ENCODE measurements at regions not wholly inside any gene's neighbourhood (a gene's known extent, or its start where the extent isn't known, plus 50 kb on each side); places are given as distances from the start of the nearest gene placed in this dataset.

DNA sequence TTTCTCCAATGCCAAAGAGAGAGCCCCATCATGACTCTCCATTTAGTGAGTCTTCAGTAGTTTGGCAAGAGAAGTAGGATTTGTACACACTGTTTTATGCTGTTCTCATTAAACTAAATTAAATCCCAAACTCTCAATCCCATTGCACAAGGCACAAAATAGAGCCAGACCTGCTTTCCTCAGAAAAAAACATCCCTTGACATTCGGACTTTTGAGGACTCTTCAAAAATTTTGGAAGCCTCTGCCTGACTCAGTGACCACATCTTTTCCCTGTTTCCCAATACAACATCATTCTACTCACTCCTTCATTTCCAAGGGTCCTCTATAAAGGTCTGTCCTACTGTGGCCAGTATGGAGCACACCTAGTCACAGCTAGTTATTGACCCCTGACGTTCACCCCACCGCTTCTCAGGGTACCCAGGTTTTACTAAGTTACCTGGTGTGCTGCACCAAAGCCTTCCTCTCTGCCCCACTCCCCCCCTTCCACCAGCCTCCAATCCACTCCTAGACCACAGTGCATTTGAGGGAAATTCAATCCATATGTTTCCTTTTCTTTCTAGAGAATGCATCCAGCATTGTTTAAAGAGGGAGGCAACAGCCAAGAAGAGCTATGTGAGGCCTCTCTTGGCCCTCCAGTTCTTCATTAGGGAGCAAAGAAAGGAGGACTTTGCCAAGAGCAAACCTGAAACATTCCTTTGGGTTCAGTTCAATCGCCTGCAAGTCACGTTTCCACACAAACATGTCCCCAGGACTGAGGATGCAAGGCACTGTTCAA is 428.7 kb downstream of the PLPP3 start (continued):
- TF ChIP-seq, protein P1, sequence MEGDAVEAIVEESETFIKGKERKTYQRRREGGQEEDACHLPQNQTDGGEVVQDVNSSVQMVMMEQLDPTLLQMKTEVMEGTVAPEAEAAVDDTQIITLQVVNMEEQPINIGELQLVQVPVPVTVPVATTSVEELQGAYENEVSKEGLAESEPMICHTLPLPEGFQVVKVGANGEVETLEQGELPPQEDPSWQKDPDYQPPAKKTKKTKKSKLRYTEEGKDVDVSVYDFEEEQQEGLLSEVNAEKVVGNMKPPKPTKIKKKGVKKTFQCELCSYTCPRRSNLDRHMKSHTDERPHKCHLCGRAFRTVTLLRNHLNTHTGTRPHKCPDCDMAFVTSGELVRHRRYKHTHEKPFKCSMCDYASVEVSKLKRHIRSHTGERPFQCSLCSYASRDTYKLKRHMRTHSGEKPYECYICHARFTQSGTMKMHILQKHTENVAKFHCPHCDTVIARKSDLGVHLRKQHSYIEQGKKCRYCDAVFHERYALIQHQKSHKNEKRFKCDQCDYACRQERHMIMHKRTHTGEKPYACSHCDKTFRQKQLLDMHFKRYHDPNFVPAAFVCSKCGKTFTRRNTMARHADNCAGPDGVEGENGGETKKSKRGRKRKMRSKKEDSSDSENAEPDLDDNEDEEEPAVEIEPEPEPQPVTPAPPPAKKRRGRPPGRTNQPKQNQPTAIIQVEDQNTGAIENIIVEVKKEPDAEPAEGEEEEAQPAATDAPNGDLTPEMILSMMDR (IDR thresholded peaks at IDR 0.05): no peak
- TF ChIP-seq TP53 (CRISPR knock-in tag; IDR thresholded peaks at IDR 0.05): no peak
- TF ChIP-seq, protein P2, sequence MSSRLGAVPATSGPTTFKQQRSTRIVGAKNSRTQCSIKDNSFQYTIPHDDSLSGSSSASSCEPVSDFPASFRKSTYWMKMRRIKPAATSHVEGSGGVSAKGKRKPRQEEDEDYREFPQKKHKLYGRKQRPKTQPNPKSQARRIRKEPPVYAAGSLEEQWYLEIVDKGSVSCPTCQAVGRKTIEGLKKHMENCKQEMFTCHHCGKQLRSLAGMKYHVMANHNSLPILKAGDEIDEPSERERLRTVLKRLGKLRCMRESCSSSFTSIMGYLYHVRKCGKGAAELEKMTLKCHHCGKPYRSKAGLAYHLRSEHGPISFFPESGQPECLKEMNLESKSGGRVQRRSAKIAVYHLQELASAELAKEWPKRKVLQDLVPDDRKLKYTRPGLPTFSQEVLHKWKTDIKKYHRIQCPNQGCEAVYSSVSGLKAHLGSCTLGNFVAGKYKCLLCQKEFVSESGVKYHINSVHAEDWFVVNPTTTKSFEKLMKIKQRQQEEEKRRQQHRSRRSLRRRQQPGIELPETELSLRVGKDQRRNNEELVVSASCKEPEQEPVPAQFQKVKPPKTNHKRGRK (CRISPR knock-in tag; IDR thresholded peaks at IDR 0.05; ENCODE audit: borderline replicate concordance): no peak
- TF ChIP-seq, protein P3, sequence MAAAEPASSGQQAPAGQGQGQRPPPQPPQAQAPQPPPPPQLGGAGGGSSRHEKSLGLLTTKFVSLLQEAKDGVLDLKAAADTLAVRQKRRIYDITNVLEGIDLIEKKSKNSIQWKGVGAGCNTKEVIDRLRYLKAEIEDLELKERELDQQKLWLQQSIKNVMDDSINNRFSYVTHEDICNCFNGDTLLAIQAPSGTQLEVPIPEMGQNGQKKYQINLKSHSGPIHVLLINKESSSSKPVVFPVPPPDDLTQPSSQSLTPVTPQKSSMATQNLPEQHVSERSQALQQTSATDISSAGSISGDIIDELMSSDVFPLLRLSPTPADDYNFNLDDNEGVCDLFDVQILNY (CRISPR knock-in tag; IDR thresholded peaks at IDR 0.05): no peak

DNA sequence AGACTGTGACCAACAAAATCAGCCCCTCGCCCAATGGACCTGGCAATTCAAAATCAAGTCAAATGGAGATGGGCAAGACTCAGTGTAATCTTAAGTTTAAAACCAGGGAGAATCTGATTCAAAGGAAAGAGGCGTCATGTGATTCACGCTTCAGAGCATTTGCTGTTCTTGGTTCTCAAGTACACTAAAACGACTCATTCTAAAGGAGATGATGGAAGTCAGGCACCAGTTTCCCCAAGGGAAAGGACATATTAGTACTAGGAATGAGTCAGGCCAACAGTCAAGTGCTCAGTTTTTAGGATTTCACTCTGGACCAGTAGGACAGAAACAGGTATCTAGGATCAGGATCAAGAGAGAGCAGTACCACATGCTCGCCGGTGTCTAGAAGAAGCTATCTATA is 429.6 kb downstream of the PLPP3 start:
- Mint-ChIP-seq H3K27me3 (ENCODE audit: low read depth) (no peaks in the 10 kb centered on the region), H3K4me3 (no peak overlapping the region), H3K36me3 (no peaks in the 10 kb centered on the region), H3K4me1 (no peaks in the 10 kb centered on the region), H3K9me3 (no peaks in the 10 kb centered on the region), H3K27ac (no peak overlapping the region)
- TF ChIP-seq ESRRA (CRISPR knock-in tag; IDR thresholded peaks at IDR 0.05; ENCODE audit: borderline replicate concordance) (no peak), TEAD1 (CRISPR knock-in tag; IDR thresholded peaks at IDR 0.05) (no peak), CREB1 (CRISPR knock-in tag; IDR thresholded peaks at IDR 0.05) (no peak), NFE2L1 (CRISPR knock-in tag; IDR thresholded peaks at IDR 0.05) (no peak), JUN (CRISPR knock-in tag; IDR thresholded peaks at IDR 0.05) (no peak), MXD4 (CRISPR knock-in tag; IDR thresholded peaks at IDR 0.05; ENCODE audit: borderline replicate concordance) (no peak)
- TF ChIP-seq, protein P2 (CRISPR knock-in tag; IDR thresholded peaks at IDR 0.05; ENCODE audit: borderline replicate concordance): no peak
- TF ChIP-seq, protein P4, sequence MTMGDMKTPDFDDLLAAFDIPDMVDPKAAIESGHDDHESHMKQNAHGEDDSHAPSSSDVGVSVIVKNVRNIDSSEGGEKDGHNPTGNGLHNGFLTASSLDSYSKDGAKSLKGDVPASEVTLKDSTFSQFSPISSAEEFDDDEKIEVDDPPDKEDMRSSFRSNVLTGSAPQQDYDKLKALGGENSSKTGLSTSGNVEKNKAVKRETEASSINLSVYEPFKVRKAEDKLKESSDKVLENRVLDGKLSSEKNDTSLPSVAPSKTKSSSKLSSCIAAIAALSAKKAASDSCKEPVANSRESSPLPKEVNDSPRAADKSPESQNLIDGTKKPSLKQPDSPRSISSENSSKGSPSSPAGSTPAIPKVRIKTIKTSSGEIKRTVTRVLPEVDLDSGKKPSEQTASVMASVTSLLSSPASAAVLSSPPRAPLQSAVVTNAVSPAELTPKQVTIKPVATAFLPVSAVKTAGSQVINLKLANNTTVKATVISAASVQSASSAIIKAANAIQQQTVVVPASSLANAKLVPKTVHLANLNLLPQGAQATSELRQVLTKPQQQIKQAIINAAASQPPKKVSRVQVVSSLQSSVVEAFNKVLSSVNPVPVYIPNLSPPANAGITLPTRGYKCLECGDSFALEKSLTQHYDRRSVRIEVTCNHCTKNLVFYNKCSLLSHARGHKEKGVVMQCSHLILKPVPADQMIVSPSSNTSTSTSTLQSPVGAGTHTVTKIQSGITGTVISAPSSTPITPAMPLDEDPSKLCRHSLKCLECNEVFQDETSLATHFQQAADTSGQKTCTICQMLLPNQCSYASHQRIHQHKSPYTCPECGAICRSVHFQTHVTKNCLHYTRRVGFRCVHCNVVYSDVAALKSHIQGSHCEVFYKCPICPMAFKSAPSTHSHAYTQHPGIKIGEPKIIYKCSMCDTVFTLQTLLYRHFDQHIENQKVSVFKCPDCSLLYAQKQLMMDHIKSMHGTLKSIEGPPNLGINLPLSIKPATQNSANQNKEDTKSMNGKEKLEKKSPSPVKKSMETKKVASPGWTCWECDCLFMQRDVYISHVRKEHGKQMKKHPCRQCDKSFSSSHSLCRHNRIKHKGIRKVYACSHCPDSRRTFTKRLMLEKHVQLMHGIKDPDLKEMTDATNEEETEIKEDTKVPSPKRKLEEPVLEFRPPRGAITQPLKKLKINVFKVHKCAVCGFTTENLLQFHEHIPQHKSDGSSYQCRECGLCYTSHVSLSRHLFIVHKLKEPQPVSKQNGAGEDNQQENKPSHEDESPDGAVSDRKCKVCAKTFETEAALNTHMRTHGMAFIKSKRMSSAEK (CRISPR knock-in tag; IDR thresholded peaks at IDR 0.05; ENCODE audit: borderline replicate concordance): no peak
- TF ChIP-seq, protein P5, sequence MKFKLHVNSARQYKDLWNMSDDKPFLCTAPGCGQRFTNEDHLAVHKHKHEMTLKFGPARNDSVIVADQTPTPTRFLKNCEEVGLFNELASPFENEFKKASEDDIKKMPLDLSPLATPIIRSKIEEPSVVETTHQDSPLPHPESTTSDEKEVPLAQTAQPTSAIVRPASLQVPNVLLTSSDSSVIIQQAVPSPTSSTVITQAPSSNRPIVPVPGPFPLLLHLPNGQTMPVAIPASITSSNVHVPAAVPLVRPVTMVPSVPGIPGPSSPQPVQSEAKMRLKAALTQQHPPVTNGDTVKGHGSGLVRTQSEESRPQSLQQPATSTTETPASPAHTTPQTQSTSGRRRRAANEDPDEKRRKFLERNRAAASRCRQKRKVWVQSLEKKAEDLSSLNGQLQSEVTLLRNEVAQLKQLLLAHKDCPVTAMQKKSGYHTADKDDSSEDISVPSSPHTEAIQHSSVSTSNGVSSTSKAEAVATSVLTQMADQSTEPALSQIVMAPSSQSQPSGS (CRISPR knock-in tag; IDR thresholded peaks at IDR 0.05; ENCODE audit: borderline replicate concordance, low read depth): no peak
- no peak for DNase-seq (ENCODE audit: low spot score)
- no peak for ATAC-seq
- POLR2A ChIA-PET: no interaction called here
- CTCF ChIA-PET: no interaction called here
